ENCODE measurements at regions not wholly inside any gene's neighbourhood (a gene's known extent, or its start where the extent isn't known, plus 50 kb on each side); places are given as distances from the start of the nearest gene placed in this dataset.

GRCh38 chr3:96169111-96169766 is 645.2 kb upstream of the EPHA6 start:
- no peak for DNase-seq

DNA sequence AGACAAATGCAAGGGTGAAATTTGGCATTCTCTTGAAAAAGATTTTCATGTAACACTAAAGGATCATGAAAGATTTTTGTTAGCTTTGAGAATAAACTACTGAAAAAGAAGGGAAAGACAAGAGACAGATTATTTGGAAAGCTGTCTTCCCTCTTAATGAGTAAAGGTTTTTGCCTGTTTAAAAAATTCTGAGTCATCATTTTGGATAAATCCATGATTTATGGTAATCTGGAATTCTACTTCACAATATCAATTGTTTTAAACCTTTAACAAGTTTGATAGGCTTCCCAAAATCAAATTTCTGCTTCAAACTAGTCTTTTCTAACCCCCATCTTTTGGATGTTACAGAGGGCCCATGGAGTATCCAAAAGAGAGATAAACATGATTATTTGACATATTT is 641.5 kb upstream of the EPHA6 start:
- DNase-seq = no peak

DNA sequence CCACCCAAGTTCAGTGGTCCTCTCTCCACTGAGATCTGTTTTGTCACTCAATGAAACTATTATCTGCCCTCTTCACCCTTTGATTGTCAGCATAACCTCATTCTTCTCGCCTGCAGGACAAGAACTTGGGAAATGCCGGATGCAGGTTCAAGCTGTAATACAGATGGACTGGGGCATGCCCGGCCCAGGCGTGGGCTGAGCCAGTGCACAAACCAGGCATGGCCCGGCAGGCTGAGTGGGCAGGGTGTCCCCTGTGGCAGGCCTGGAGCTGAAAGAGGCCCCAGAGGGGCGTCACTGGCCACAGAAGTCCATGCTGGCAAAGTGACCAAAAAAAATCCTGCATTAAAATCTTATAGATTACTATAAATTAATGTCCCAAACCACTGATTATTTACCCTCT is 638.9 kb upstream of the EPHA6 start:
- no peak for DNase-seq

DNA sequence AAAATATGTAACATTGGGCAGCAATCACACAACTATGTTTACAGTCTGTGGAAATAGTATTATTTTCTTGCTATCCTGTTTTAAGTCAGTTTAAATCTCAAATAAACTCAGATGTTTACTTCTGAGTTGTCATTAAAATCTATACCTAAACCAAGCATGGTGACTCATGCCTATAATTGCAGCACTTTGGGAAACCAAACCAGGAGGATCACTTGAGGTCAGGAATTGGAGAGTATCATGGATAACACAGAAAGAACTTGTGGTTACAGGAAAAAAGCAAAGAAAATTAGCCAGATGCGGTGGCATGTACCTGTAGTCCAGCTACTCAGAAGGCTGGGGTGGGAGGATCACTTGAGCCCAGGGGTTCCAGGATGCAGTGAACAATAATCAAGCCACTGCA is 631.6 kb upstream of the EPHA6 start:
- no peak for DNase-seq

GRCh38 chr3:96183871-96184270 is 630.5 kb upstream of the EPHA6 start:
- DNase-seq = no peak

DNA sequence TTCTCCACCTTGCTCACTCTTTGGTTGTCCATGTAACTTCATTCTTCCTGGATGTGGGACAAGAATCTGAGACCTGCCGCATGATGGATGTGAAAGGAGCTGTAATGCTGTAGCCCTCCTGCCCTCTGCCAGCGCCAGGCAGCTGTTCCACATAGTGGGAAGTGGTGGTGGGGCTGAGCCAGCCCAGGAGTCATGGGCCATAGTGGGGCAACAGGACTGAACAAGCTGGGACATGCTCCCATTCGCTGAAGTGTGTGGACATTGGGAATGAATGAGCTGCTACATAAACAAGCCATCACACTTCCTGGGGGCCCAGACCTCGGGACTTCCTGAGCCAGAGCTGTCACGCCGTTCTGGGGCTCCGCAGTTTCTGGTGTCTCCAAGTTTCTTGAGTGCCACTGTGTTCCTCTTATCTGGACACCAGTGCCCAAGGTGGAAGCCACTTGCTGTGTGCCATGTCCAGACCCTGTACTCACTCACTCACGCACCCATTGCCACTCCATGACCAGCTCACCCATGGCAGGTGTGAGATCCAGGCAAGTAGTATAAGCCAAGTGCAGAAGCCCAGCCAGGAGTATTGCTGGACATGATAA is 624.3 kb upstream of the EPHA6 start:
- DNase-seq = no peak

DNA sequence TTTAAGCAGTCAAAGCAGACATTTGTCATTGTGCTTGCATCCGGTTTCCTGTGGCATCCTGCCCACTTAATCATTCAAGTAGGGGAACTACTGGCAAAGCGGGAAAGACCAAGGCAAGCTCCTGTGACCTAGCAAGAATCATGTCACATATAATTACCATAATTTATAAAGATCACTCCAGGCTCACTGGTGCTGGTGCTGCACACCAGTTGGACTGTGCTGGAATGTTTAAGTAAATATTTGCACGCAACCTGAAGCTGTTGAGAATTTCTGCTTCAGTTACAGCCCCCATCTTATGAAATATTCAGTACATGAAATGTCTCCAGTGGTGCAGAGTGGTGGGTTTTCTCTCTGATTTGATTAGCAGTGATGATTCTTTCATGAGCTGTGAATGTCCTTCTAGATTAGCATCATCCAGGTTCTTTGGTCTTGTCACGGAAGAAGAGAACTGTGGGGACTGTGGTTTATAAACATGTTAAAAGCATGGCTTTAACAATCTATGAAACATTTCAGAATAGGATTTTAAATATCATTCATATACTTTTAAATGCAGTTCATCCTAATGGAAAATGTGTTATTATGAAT is 621.3 kb upstream of the EPHA6 start:
- peak; percentile 10 for DNase-seq

- no peak for DNase-seq
Measured at GRCh38 chr3:96200897-96201296, 613.5 kb upstream of the EPHA6 start.

DNA sequence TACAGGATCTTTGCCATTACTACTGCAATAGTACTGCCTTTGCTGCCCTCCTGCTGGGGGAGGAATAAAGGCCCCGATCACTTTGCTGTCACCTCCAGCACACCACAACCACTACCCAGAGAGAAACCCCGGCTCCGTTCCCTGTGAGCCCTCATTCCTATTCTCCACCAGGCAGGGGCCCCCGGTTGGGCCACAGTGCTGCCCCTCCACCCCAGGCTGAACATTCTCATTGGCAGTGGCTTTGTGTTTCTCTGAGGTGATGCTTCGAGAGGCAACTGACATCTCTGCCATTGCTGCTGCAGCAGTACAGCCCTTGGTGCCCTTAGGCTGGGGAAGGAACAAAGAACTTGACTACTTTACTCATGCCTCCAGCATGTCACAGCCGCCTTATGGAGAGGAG is 612.9 kb upstream of the EPHA6 start:
- no peak for DNase-seq

DNA sequence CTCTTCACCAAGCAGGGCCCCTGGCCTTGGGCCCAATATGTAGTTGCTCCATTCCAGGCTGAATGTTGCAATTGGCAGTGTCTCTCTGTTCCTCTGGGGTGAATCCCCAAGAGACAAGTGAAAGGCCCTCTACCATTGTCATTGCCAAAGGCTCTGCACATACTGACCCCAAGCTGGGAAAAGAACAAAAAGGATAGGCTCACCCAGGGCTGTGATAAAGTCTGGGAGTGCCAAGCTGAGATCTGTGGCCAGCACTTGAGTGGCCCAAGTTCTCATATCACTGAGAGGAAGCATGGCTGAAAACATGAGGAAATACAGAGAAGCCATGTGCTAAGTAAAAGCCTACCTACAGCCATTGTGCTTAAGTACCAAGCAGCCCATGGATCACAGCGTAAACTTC is 612.2 kb upstream of the EPHA6 start:
- DNase-seq = no peak

DNA sequence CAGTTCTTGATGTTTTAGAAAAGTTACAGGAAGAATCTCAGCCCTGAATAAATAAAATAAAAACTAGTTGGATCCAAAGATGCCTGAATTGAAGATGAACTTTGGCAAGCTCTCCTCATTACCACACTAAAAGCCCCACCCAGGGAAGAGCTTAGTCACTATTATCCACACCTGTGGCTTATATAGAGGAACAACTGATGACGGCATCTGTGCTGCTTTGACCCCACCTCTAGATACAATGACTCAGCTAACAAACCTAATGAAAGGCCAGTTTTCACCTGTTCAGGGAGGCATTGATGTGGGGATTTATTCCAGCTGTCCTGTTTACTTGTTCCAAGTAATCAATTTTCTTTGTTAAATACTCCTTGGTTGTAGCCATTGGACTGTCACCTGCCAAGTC is 604.7 kb upstream of the EPHA6 start:
- DNase-seq = no peak

DNA sequence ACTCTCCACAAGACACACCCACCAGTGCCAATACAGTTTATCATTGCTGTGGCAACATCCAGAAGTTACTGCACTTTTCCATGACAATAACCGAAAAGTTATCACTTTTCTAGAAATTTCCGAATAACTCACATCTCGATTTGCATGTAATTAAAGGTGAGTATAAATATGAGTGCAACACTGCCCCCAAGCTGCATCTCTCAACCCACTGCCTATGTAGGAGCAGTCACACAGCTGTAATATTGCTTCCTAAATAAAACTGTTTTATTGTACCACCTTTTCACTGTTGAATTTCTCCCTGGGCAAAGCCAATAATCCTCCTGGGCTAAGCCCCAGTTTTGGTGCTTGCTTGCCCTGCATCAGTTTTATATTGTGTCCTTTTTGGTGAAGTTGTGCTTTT is 601.0 kb upstream of the EPHA6 start:
- DNase-seq = no peak

- no peak for DNase-seq
Measured at GRCh38 chr3:96214941-96215340, 599.5 kb upstream of the EPHA6 start.

GRCh38 chr3:96225494-96225893 is 588.9 kb upstream of the EPHA6 start:
- no peak for DNase-seq

- no peak for DNase-seq
Measured at GRCh38 chr3:96233679-96234078, 580.7 kb upstream of the EPHA6 start.

- no peak for DNase-seq
Measured at GRCh38 chr3:96236522-96236921, 577.9 kb upstream of the EPHA6 start.

DNA sequence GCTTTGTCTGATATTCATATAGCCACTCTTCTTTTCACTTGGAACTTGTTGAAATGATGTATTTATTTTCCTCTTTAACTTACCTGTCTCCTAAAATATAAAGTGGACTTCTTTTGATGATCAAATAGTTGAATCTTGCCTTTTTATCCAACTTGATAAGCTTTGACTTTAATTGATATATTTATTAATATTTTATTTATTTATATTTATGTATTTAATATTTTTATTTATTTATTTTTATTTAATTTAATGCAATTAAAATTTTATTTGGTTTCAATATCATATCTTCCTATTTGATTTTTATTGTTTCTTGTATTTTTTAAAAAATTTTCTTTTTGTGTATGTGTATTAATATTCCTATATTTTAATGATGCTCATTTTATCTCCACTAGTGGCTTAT is 555.1 kb upstream of the EPHA6 start:
- no peak for DNase-seq

GRCh38 chr3:96264701-96265100 is 549.7 kb upstream of the EPHA6 start:
- no peak for DNase-seq

GRCh38 chr3:96266395-96267190 is 547.8 kb upstream of the EPHA6 start:
- DNase-seq = no peak

- DNase-seq = no peak
Measured at GRCh38 chr3:96267577-96267976, 546.8 kb upstream of the EPHA6 start.

DNA sequence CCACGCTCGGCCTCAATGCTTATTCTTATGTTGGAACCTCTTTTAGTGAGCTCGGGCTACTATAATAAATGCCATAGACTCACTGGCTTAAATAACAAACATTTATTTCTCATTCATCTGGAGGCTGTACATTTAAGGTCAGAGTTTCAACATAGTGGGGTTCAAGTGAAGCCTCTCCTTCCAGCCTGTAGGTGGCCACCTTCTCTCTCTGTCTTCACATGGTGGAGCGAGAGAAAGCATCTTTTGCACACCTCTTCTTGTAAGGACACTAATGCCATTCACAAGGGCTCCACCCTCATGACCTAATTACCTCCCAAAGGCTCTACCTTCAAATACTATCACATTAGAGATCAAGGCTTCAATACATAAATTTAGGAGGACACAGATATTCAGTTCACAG is 520.3 kb upstream of the EPHA6 start:
- DNase-seq = no peak

- DNase-seq = no peak
Measured at GRCh38 chr3:96300743-96301142, 513.7 kb upstream of the EPHA6 start.

- DNase-seq = no peak
Measured at GRCh38 chr3:96319166-96319565, 495.2 kb upstream of the EPHA6 start.

GRCh38 chr3:96324087-96324486 is 490.3 kb upstream of the EPHA6 start:
- no peak for DNase-seq

All from COR-L47 (cell line).